HG03575 (cell line): ENCODE measurements at regions not wholly inside any gene's neighbourhood (a gene's known extent, or its start where the extent isn't known, plus 50 kb on each side); places are given as distances from the start of the nearest gene placed in this dataset.

Experiments
- ATAC-seq: cut with Tn5 transposase; IDR thresholded peaks from one replicate; pipeline ENCODE4 v1.9.1; 2021; ENCODE audit not compliant: unreplicated experiment, insufficient number of reproducible peaks, low FRiP score; ENCODE audit errors: extremely low read depth

- ATAC-seq = no peak
Observed at GRCh38 chr4:171759274-171759673, 53.9 kb upstream of the GALNTL6 start.

DNA sequence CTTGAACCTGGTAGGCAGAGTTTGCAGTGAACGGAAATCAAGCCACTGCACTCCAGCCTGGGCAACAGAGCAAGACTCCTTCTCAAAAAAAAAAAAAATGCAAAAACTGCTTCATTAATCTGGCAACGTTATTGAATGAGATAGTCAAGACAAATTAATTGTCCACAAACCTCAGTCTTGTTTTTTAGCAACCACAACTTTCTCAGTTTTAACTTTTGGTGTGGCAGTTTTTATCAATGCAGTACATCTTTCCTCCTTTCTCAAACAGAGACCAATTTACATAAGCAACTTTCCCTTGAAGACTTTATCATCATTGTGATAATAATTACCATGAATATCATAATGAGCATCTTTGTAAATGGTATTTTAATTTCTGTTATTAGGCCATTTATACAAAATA, 61.7 kb upstream of the GALNTL6 start:
- ATAC-seq = no peak

DNA sequence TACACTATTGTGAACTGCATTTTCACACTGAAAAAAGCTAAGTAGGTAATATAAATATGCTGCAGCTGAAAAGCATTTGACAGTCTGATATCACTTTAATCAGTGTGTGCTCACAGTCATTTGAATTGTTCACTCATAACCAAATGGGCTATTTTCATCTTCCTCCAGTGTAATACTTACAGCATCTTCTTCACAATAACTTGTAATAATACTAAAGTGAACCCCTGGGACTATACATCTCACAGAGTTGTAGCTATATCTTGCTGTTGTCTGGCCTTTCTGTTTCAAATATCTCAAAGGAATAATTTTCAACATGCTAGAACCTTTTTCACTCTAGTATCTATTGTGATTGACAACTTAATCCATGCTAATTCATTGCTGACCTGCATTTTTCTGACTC, 66.8 kb upstream of the GALNTL6 start:
- ATAC-seq = no peak

GRCh38 chr4:171742436-171742835, 70.8 kb upstream of the GALNTL6 start:
- ATAC-seq = no peak

DNA sequence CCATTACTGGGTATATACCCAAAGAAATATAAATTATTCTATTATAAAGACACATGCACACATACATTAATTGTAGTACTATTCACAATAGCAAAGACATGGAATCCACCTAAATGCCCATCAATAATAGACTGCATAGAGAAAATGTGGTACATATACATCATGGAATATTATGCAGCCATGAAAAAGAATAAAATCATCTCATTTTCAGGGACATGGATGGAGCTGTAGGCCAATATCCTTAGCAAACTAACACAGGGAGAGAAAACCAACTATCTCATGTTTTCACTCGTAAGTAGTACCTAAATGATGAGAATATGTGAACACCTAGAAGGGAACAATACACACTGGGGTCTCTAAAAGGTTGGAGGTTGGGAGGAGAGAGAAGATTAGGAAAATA, 86.0 kb upstream of the GALNTL6 start:
- ATAC-seq = no peak

DNA sequence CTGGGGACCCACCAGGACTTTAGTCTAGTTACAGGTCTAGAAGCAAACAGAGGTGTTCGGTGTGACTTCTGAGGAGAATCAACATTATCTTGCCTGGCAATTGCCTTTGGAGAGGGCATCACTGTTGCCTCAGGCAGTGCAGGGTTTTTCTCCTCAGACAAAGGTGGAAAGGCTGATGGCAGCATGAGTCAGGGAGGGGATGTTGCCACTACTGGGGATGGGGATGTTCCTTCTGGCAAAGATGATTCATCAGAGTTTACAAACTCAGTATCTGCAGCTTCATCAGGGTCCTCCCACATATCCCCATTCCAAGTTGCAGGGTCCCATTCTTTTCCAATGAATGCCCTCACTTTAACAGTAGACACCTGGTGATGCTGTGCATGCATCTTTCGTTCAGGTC, 91.3 kb upstream of the GALNTL6 start:
- no peak for ATAC-seq

DNA sequence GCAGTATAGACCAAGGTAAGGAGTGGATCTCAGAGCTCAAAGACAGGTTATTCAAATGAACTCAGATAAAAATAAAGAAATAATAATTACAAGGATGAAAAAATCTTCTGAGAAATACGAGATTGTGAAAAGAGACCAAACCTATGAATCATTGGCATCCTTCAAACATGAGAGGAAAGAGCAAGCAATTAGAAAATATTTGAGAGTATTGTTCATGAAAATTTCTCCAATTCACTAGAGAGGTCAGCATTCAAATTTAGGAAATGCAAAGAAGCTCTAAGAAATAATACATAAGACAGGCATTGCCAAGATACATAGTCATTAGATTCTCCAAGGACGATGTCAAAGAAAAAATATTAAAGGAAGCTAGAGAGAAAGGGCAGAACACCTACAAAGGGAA, 93.5 kb upstream of the GALNTL6 start:
- no peak for ATAC-seq

- no peak for ATAC-seq
Observed at GRCh38 chr4:171718665-171719064, 94.5 kb upstream of the GALNTL6 start.

GRCh38 chr4:171718069-171718468, 95.1 kb upstream of the GALNTL6 start:
- no peak for ATAC-seq

- ATAC-seq = no peak
Observed at GRCh38 chr4:171717231-171717741, 95.9 kb upstream of the GALNTL6 start.

GRCh38 chr4:171715973-171716372, 97.2 kb upstream of the GALNTL6 start:
- no peak for ATAC-seq

GRCh38 chr4:171714791-171715454, 98.3 kb upstream of the GALNTL6 start:
- ATAC-seq = no peak

DNA sequence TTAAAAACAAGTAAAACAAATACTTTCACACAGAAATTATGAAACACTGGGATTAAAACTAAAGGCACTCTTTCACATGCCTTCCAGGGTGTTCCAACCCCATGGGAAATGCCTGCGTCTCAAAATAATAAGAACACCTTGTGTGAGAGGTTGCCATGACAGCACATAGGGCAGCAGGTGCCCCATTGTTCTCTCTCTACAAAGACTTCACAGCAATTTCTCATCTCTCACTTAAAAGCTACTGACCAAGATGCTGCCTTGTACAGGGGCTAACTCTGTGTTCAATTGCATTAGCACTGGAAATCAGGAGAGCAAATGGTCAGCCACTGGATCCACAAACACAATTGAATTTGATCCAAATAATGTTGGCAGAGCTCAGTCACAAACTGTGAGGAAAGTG, 102.5 kb upstream of the GALNTL6 start:
- ATAC-seq = no peak

- ATAC-seq = peak; percentile 92
Observed at GRCh38 chr4:171676555-171677215, 136.5 kb upstream of the GALNTL6 start.

GRCh38 chr4:171674781-171675180, 138.4 kb upstream of the GALNTL6 start:
- ATAC-seq = no peak

GRCh38 chr4:171668403-171668802, 144.8 kb upstream of the GALNTL6 start:
- ATAC-seq = no peak

DNA sequence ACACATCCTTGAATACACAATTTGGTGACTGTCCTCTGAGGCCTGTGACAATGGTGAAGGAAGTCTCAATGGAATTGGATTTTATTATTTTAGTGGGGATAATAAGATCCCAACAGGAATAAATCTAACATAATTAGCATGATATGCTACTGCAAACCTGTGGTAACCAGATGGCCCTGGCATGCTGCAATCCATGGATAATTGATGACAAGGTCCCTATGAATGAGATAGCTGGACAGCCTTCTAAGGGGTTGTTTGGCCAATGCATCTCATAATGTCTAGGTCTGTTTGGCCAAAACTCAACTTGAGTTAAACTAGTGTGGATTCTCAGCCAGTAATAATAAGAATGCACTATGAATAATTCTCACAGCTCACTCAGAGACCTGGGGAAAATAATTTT, 145.3 kb upstream of the GALNTL6 start:
- ATAC-seq = no peak

GRCh38 chr4:171651071-171651470, 162.1 kb upstream of the GALNTL6 start:
- no peak for ATAC-seq

GRCh38 chr4:171650543-171650942, 162.7 kb upstream of the GALNTL6 start:
- ATAC-seq = no peak

GRCh38 chr4:171648926-171649325, 164.3 kb upstream of the GALNTL6 start:
- ATAC-seq = no peak

DNA sequence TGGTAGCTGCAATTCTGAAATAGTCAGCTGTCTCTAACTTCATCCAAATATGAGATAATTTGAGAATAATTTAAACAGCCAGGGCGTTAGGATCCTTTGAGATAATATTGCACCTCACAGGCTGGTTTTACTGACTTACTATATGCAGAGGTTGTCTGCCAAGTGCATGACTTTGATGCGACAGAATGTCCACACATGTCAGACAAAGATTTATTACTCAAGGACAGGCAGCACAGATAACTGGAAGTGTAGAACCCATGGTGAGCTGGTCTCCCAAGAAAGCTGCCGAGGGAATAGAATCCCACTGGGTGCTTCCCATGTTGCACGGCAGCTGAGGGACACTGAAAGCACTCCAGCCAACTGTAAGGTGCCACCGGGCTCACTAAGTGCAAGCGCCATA, 166.2 kb upstream of the GALNTL6 start:
- ATAC-seq = no peak
